HG03460 (cell line): ENCODE measurements at regions not wholly inside any gene's neighbourhood (a gene's known extent, or its start where the extent isn't known, plus 50 kb on each side); places are given as distances from the start of the nearest gene placed in this dataset.

Source experiments
- ATAC-seq: cut with Tn5 transposase; IDR thresholded peaks from one replicate; pipeline ENCODE4 v1.9.1; 2021; ENCODE audit not compliant: unreplicated experiment

GRCh38 chr16:64657316-64658011, 464.4 kb downstream of the CDH11 start:
- ATAC-seq: no peak

DNA sequence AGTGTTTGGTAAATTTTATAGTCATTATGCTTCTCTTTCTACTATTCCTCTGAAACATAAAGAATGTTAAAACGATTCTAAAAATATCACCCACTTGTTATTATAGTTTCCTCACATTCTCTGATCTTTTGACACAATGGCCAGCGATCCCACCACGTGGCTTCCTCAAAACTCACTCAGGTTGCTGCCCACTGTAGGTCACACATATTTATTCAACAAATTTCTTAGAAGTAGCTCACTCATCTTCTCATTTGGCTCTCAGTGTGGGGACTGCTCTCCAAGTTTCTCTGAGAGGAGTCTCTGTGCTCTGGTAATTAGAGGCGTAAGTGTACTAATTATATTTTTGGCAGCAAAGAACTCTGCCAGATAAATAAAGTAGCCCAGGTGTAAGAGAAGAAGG, 465.4 kb downstream of the CDH11 start:
- no peak for ATAC-seq

- no peak for ATAC-seq
These were observed 467.7 kb downstream of the CDH11 start for GRCh38 chr16:64654178-64654577.

DNA sequence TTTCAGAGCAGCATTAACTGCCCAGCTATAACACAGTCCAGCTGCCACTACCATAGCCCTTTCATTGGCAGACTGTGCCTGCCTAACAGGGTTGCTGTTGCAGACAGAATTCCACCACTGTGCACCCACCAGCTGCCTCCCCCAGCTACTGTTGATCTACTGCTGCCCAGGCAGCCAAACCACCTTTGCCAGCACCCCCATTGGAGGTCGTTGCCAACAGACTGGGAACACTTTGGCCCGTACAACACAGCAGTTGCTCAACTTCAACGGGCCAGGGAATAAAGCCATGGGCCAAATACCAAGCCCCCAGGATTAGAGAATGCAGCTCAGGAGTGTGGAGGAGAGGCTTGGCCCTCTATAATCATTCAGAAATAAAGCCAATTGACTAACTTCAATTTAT, 473.6 kb downstream of the CDH11 start:
- ATAC-seq: no peak

- no peak for ATAC-seq
These were observed 480.5 kb downstream of the CDH11 start for GRCh38 chr16:64641343-64641742.

- no peak for ATAC-seq
These were observed 483.1 kb downstream of the CDH11 start for GRCh38 chr16:64638766-64639165.

DNA sequence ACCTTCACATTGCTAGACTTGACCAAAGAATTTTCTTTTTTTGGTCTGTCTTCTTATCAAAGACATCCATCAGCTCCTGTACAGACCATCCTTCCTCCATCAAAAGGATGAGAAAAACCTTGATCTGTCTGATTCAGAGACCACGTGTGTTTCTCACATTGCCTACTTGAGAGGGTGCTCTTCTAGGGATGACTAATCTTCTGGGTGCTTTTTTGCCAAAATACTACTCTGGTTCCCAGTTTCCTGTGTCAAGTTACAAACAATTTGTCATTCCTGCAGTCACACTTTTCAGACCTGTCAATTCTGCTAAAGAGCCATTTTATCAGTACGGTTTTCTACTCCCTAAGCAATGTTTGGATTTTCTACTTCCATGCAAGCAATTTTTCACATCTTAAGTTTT, 492.2 kb downstream of the CDH11 start:
- no peak for ATAC-seq

DNA sequence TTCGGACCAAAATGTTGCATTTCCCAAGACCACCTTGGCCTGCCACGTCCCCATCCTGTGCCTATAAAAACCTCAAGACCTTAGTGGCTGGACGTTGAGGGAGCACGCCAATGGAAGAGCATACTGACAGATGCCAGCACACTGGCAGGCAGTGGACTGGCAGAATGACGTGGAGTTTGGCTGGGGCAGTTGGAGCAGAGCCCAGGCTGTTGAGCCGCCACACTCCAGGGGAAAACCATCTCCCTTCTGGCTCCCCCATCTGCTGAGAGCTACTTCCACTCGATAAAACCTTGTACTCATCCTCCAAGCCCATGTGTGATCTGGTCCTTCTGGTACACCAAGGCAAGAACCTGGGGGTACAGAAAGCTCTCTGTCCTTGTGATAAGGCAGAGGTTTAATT, 494.1 kb downstream of the CDH11 start:
- no peak for ATAC-seq

GRCh38 chr16:64627288-64627687, 494.6 kb downstream of the CDH11 start:
- no peak for ATAC-seq

DNA sequence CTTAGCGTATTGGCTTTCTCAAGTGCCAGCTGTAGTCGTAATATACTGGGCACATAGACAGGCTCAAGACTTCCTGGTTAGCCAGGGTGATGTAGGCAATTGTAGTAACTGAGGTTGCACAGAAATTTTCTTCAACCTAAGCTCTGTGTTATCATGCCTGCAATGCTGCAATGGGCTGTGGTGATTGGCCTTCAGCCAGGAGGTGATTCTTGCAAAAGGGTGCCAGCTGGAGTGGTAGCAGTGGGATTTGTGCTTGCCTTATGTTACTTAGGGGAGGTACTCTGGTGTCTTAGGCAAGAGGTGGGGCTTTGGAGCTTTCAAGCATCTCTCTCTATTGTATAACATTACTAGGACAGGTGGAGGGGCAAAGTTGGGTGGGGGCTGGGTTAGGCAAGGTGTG, 495.1 kb downstream of the CDH11 start:
- ATAC-seq: no peak

DNA sequence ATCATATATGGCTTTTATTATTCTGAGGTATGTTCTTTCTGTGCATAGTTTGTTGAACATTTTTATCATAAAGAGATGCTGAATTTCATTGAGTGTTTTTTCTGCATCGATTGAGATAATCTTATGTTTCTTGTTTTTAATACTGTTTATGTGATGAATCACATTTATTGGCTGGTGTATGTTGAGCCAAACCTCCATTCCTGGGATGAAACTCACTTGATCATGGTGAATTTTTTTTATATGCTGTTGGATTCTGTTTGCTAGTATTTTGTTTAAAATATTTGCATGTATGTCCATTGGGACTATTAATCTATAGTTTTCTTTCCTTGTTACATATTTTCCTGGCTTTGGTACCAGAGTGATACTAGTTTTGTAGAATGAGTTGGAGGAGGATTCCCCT, 500.2 kb downstream of the CDH11 start:
- ATAC-seq: no peak

DNA sequence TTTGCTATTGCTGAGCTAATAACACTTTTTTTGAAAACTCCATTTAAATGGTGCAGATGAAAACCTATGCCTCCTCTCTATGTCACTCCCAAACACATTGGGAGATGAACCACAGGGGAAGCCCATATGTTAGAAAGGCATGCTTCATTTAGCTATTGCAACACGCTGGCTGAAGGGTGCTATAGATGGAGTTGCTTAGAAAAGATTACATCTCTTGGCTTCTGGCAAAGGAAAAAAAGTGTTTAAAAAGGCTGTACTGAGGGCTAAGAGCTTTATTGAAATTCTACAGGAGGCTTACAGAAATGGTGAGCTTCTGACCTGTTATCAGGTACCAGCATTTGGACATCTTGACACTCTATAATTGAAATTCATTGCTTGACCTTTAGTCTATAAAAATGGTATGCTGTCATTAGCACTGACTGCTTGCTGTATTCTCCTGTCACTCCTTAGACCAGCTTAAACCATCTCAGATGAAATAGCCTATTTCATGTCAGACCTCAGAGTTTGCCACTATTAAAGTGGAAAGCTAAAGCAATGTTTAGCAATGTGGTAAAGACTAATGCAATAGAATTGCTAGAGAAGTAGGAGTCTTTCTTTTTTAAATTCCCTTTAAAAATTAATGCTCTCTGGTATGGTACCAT, 503.9 kb downstream of the CDH11 start:
- no peak for ATAC-seq

DNA sequence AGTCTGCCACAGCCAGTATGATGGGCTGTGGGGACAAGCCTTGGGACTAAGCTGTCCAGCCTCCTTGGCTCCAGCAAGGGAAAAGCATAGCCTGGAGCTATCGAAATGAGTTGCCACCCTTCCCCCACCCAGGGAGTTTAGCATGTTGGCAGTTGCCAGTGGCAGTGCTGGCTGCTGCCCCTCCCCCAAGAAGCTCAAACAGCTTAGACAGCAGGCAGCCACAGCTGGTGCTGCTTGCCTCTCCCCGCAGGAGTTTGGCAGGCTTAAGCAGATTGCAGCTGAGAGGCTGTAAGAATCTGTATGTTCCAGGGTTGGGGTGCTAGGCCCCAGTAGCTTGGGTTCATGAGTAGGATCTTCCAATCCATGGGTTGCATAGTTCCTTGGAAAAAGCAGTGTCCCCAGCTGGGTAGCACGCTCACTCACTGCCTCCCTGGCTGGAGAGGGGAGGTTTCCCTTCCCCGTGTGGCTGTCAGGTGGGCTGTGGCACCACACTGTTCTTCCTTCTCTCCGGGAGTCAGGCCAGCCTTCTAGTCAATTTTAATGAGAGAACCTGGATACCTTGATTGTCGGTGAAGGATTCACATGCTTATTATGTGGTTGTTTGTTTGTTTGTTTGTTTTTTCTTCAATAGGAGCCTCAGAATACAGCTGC, 506.1 kb downstream of the CDH11 start:
- no peak for ATAC-seq

DNA sequence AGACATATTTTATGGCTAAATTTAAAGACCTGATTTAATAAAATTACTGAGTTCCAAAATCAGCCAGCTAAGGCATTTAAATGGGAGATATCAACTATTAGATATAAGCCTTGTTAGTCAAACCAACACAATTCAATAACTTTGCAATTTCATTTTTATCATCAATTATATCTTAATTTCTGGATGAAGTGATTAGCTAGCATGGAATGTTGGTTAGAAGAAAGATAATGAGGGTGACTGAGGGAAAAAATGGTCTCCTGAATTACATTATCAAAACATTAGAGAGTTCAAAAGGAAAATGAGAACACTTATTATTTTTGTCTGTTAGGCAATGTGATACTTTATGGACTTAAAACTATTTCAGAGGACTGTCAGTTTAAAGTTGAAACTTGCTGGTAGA, 525.7 kb downstream of the CDH11 start:
- no peak for ATAC-seq

- ATAC-seq: no peak
These were observed 531.4 kb downstream of the CDH11 start for GRCh38 chr16:64590513-64590912.

DNA sequence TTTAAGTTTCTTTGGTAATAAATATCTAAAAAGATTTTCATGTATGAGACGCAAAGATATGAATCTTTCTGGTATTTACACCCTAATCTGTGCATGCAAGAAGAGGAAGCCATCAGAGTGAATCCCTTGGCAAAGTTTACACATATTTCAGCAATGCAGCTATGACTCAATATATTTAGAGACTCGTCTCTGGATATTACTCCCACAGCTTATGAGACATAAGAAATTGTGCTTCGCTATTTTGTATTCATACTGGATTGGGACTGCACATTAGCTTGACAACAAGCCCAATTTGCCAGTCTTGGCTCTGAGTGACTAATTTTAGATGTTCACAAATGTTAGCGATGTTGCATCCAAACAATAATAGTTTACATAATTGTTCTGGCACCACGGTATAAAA, 532.0 kb downstream of the CDH11 start:
- no peak for ATAC-seq

DNA sequence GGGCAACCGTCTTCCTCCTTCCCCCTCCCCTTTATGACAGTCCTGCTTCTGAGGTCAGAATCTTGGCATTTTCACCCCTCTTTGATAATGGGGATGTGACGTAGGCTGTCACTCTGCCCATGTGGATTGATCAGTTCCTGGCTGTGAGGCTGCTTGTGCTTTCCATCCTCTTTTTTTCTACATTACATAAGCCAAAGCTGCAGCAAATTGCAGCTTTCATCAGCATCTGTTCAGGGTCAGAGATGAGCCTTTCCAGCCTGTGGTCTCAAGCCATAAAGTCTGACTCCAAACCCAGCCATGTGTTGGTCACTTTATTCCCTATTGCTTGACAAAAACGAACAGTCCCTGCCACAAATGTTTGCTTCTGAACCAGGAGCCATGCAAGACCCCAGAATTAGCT, 535.1 kb downstream of the CDH11 start:
- no peak for ATAC-seq

DNA sequence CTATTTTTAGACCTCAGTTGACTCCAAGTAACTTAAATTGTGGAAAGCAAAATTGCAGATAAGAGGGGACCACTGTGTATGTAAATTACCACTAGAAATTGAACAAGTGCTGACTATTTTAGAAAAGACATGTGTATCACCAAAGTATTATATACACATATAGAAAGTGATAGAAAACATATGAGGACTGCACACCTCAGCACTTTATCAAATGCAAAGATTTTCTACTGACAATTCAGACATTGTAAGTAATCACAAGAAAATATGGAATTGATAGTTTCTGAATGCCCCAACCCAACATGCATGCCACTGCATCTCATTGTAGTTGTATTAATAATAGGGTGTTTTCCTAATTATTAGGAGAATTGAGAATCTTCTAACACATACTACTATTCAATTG, 536.5 kb downstream of the CDH11 start:
- ATAC-seq: no peak

DNA sequence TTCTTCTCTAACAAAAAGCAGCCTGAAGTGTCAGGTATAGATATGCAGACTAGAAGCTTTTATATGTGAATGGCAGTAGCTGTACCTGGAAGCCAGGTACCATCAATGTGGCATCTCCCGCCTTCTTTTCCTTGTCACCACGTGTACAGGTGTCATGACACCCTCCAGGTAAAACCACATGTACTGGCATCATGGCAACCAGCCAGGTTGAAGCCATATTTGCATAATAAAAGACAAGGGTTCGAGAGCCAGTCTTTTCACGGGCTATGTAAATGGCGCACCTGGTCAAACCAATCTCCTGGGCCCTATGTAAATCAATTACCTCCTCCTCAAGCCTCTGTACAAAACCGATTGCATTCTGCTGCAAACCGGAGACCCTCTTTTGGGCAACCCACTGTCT, 541.3 kb downstream of the CDH11 start:
- ATAC-seq: no peak

GRCh38 chr16:64579712-64580111, 542.2 kb downstream of the CDH11 start:
- no peak for ATAC-seq

DNA sequence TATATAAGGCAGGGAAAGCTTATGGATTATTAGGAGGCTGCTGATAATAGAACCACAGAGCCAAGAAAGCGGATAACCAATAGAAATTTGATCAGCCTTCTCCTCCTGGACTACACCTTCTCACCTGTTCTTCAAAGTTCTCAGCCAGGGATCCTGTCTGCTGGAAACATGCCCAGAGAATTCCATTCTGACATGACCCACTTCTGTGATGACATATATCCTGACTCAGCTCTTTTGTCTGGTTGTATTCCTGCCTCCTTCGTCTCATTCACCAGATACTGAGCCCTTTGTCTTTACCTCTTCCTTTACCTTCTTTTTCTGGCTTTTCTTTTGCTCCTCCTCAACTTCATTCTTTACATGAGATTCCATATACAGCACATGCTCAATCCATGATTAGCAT, 576.1 kb downstream of the CDH11 start:
- no peak for ATAC-seq

DNA sequence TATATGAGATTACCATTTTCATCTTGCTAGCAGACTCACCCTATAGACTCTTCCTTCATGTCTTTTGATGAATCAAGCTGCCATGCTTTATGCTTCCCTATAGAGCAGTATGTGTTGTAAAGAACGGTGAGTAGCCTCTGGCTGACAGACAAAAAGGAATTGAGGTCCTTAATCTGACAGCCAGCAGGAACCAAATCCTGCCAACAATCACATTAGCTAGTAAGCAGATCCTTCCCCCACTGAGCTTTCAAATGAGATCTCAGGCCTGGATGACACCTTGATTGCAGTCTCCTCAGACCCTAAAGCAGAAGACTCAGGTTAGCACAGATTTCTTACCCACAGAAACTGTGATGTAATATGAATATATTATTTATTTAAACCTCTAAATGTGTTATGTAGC, 577.0 kb downstream of the CDH11 start:
- ATAC-seq: no peak

GRCh38 chr16:64543441-64543840, 578.4 kb downstream of the CDH11 start:
- no peak for ATAC-seq
